Right ventricle myocardium inferior (tissue), 1 donor: ENCODE measurements at regions not wholly inside any gene's neighbourhood (a gene's known extent, or its start where the extent isn't known, plus 50 kb on each side); places are given as distances from the start of the nearest gene placed in this dataset.
"Not testable (repeated sequence)": the region's sequence is repeated elsewhere in the genome, so short reads cannot be mapped to it uniquely, and the experiment has no call there.

Source experiments
- ATAC-seq: fragments of 200-7000 bp; cut with Tn5 transposase; one replicate; pipeline ENCODE4 v1.9.1; 2020; ENCODE audit warnings: mild to moderate bottlenecking, moderate library complexity
- DNase-seq: peaks from one replicate; pipeline ENCODE4 v3.0.0; 2021; ENCODE audit errors: missing footprints
- intact Hi-C: fragments of 100-400 bp; cut with DNase I; formaldehyde crosslinking; loops from one replicate; pipeline ENCODE4 v1.11.0; 2022
- donor health status: DM: no; HTN: yes; CAD: no; lungs with severe emphysema.

DNA sequence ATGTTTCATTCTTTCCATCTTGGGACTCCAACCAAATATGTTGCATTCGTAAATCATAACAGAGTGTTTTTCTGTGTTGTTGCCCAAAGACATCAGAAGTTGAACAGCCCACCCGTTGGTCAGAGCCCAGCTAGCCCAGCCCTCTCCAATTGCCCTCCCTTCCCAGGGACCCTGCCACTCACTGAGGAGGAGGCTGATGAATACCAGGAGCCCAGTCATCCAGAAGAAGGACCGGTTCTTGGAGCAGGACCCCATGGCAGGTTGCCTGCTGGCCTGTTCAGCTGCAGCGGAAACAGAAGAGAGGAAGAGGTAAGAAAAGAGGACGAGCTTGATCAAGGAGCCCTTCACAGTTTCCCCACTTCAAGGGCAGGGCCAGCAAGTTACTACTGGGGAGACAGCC lies 172.2 kb upstream of the ETV3 start:
- DNase-seq: no peak
- intact Hi-C loops: no loop called here

GRCh38 chr1:157307491-157307890 lies 169.3 kb upstream of the ETV3 start:
- ATAC-seq (no peak), DNase-seq (no peak)
- intact Hi-C loops: no loop called here

More for the DNA sequence above, 172.2 kb upstream of the ETV3 start:
- ATAC-seq: no peak

DNA sequence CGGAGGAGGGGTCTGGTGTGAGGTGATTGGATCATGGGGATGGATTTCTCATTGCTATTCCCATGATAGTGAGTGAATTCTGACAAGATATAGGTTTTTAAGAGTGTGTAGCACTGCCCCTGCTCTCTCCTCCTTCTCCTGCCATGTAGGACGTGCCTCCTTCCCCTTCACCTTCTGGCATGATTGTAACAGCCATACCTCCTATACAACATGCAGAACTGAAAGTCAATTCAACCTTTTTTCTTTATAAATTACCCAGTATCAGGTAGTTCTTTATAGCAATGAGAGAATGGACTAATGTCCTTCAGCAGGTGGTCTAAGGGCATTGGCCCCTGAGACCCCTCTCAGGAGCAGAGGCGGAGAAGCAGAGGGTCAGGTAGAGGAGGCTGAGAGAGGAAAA lies 168.7 kb upstream of the ETV3 start:
- ATAC-seq (no peak), DNase-seq (no peak)
- intact Hi-C loops: no loop called here

GRCh38 chr1:157304271-157304670 lies 166.1 kb upstream of the ETV3 start:
- DNase-seq: no peak
- intact Hi-C loops: no loop called here
- no peak for ATAC-seq

- ATAC-seq: no peak
- DNase-seq: no peak
- intact Hi-C loops: no loop called here
Observed at GRCh38 chr1:157302724-157303123, 164.5 kb upstream of the ETV3 start.

GRCh38 chr1:157302199-157302497 lies 164.0 kb upstream of the ETV3 start:
- intact Hi-C loops: no loop called here
- ATAC-seq: no peak

DNA sequence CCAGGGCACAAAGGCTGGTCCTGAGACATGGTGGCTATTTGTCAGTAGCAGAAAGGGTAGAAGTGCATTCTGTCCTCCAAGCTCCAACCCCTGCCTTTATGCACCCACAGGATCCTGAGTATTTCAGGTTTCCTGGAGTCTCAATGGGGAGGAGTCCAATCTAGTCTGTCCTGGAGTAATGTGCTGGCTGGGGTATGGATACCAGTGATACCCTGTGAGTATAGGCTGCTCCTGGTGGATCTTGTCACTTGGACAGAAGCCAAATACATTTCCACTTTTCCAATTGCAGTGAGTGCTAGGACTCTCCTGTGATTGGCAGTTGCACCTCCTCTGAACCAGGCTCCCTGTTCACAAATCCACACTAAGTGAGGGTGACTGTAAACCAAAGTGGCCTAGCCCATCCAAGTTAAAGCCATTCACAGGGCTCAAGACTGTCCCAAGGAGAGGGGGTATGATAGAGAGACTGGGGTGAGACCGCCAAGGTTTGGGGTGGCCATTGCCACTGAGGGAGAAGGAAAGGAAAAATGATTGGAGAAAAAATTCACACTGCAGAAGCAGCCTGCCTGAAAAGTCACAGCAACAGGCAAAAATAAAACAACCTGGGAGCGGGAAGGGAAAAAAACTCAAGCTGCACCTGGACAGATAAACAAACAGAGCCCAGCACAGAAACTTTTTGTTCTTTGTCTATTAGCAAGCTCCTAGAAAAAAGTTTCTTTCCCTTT lies 163.4 kb upstream of the ETV3 start:
- ATAC-seq (no peak), DNase-seq (no peak)
- intact Hi-C loops: no loop called here

More at GRCh38 chr1:157302199-157302497, 164.0 kb upstream of the ETV3 start:
- DNase-seq: no peak

DNA sequence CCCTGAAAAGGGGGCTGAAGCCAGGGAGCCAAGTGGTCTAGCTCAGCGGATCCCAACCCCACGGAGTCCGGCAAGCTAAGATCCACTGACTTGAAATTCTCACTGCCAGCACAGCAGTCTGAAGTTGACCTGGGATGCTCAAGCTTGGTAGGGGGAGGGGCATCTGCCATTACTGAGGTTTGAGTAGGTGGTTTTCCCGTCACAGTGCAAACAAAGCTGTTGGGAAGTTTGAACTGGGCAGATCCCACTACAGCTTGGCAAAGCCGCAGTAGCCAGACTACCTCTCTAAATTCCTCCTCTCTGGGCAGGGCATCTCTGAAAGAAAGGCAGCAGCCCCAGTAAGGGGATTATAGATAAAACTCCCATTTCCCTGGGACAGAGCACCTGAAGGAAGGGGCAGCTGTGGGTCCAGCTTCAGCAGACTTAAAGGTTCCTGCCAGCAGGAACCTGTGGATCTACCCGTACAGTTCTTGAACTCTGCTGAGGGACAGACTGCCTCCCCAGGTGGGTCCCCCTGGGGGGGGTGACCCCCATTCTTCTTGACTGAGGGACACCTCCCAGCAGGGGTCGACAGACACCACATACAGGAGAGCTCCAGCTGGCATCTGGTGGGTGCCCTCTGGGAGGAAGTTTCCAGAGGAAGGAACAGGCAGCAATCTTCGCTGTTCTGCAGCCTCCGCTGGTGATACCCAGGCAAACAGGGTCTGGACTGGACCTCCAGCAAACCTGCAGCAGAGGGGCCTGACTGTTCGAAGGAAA lies 156.4 kb upstream of the ETV3 start:
- DNase-seq, ATAC-seq, intact Hi-C loops: not testable (repeated sequence)

DNA sequence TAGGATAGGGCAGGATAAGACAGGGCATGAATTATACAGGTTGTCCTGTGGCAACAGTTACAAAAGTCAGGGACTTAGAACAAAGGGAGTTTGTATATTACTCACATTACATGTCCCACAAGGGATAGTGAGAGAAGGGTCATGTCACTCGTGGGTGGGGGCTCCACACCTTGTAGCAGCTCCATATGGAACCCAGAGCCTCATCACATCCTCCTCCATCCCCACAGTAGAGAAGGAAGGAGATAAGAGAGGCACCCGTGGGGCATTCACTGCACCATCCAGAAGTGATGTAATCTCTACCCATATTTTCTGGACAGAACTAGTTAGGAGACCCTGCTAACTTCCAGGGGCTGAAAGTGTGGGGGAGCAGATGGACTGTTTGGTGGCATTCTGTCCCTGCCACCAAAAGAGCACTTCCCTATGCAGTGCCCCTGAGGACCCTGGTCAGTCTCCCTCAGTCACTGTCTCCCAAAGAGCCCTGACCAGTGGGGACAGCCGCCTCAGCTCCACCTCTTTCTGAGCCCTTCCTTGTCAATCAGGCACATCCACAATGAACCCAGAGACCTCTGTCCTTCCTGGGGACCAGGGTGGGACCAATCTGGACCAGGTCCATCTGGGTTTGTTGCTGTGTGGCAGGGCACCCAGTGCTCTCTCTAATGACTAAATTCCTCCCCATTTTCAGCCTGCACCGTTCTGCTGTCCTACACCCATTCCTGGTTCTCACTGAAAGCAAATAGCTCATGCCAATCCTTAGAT lies 154.8 kb upstream of the ETV3 start:
- intact Hi-C loops: no loop called here
- DNase-seq: no peak
- ATAC-seq: no peak

DNA sequence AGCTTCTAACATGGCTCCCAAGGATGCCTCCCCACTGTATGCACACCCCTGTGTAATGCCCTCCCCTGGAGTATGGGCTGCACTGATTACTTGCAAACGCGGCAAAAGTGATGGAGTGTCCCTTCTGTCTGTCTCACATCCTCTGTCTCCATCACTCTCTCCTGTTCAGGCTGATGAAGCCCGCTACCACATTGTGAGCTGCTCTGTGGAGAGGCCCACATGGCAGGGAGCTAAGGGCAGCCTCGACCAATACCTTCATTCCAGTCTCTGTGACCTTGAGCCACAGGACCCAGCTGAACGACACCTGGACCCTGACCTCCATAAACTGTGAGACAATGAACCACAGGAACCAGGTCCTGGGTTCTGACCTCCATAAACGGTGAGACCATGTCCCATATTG lies 154.1 kb upstream of the ETV3 start:
- no peak for ATAC-seq
- intact Hi-C loops: no loop called here
- DNase-seq: no peak

GRCh38 chr1:157291083-157291482 lies 152.9 kb upstream of the ETV3 start:
- no peak for DNase-seq
- intact Hi-C loops: no loop called here
- ATAC-seq: no peak

DNA sequence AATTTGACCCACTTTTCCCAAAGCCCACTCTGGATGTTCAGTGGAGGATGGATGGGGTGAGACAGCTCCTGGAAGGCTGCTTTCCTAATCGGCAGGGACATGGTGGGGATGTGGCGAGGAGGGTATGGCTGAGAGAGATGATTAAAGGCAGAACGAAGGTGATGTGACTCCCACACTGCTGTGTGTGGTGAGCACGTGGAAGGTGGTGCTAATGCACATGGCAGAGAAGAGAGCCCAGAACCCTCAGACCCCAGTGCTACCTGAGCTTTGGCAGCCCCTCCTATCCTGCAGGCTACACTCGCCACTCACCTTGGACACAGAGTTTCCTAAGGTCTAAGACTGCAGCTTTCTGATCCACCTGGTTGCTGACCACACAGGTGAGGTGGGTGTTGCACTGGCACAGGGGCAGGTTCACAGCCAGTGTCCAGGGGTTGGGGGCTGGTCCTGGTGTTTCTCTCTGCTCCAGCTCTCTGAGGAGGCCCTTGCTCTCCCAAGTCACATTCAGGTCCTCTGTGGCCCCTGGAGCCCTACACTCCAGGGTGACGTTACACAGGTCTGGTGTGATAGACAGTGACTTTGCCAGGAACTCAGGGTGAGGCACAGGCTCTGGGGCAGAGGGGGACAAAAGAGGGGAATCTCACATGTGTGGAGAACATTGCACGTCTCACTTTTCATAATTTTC lies 151.4 kb upstream of the ETV3 start:
- DNase-seq (no peak), ATAC-seq (no peak)
- intact Hi-C loops: no loop called here

- DNase-seq (no peak), ATAC-seq (no peak)
- intact Hi-C loops: no loop called here
Observed at GRCh38 chr1:157288996-157289395, 150.8 kb upstream of the ETV3 start.

- intact Hi-C loops: no loop called here
- DNase-seq (no peak), ATAC-seq (no peak)
Observed at GRCh38 chr1:157288492-157288891, 150.3 kb upstream of the ETV3 start.

DNA sequence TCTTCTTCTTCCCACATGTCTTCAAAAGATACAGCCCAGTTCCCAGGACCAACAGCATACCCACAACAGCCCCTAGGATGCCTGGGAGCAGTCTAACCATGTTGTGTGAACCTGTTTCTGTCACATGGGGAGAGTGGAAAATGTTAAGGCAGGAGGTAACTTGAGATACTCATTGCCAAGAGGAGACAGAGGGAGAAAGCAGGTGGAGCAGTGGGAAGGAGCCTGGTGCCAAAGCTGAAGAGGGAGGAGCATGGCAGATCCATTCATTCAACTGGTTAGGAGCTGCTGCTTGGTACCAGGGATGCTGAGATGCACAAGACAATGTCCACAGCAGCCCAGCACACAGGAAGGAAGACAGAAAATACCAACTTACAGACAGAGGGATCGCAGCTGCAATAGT lies 149.8 kb upstream of the ETV3 start:
- DNase-seq: no peak
- intact Hi-C loops: no loop called here
- no peak for ATAC-seq

DNA sequence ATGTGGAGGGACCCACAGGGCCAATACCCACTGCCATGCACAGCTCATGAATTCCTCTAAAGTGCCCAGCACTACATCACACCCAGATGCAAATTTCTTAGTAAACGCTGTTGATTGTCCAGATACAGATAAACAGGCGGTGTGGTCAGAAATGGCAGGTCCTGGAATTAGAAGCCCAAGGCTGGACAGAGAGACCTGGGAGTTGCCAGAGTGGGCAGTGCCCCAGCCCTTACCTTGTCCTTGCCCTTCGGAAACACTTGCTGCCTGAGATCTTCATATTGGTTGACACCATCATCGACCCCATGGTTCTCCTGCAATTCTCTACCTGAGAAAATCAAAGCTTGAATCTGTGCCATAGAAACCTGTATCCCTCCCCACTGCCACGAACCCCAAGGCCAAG lies 149.3 kb upstream of the ETV3 start:
- intact Hi-C loops: no loop called here
- no peak for DNase-seq
- no peak for ATAC-seq

DNA sequence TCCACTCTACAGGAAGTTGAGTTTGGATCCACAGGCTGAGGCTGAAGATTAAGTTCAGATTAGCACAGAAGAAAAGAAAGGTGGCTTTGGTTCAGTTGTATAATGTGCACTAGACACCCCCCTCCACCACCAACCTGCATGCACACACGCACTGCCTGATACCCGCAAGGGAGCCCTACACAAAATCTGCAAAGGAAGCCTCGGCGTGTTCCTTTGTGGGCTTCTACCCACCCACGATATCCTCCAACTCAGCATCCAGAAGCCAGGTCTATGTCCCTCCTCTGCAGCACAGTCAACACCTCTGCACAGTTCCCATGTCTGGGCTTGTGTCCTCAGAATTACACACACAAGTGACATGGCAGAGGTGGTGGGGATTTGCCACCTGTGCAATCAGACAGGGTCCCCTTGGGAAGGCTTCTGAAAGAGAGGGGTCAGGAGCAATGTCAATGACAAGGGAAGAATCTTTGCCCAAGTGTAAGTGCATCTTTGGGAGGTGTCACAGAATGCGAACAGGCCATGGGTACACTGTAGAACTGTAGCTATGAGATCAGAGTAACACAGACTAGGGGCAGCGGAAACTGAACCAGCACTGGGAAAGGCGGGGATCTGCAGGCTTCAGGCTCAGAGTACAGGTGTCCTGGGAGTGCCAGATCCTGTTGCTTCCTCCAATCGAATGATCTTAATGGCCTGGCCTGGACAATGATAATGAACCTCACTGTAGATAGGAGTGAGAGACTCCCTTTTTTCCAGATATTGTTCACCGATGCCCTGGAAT lies 148.6 kb upstream of the ETV3 start:
- DNase-seq: no peak
- intact Hi-C loops: no loop called here
- no peak for ATAC-seq

- intact Hi-C loops: no loop called here
- DNase-seq (no peak), ATAC-seq (no peak)
Observed at GRCh38 chr1:157286096-157286495, 147.9 kb upstream of the ETV3 start.

DNA sequence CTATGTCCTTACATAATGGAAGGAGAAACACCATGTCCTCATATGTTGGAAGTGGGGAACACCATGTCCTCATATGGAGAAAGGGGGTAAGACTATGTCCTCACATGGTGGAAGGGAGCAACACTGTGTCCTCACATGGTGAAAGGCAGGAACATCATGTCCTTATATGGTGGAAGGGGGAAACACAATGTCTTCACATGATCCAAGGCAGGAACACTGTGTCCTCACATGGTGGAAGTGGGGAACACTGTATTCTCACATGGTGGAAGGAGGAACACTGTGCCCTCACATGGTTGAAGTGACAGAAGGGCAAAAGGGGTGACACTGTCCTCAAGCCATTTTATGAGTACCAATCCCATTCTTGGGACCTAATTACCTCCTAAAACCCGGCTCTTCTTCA lies 146.3 kb upstream of the ETV3 start:
- intact Hi-C loops: no loop called here
- no peak for DNase-seq
- no peak for ATAC-seq
